WTC11 (cell line): ENCODE measurements at regions not wholly inside any gene's neighbourhood (a gene's known extent, or its start where the extent isn't known, plus 50 kb on each side); places are given as distances from the start of the nearest gene placed in this dataset.

Experiments
- ATAC-seq: fragments of 200-7000 bp; cut with Tn5 transposase; 2 replicates; pipeline ENCODE4 v1.10.0; 2021; ENCODE audit warnings: mild to moderate bottlenecking, moderate library complexity
- CTCF ChIA-PET: fragments of 300-600 bp; sonication (Branson Sonifier 250); formaldehyde crosslinking; loops from one replicate; lab custom pipeline; 2021; ENCODE audit warnings: antibody characterized with exemption; lab: Charles Lee
- POLR2A ChIA-PET: fragments of 350-600 bp; sonication (Branson Sonifier 250); formaldehyde crosslinking; loops from one replicate; lab custom pipeline; 2021; ENCODE audit warnings: antibody characterized with exemption; lab: Charles Lee
- DNase-seq: peaks from one replicate; pipeline ENCODE4 v3.0.0; 2021; ENCODE audit warnings: low spot score
- H3K27ac Mint-ChIP-seq: 2 replicates; pipeline ENCODE4 v1.8.0; 2021; ENCODE audit warnings: mixed read lengths
- H3K27me3 Mint-ChIP-seq: 2 replicates; pipeline ENCODE4 v1.8.0; 2021; ENCODE audit warnings: low read depth, mild to moderate bottlenecking, moderate library complexity, mixed read lengths
- H3K36me3 Mint-ChIP-seq: 2 replicates; pipeline ENCODE4 v1.8.0; 2021; ENCODE audit warnings: mixed read lengths
- H3K4me1 Mint-ChIP-seq: 2 replicates; pipeline ENCODE4 v1.8.0; 2022; ENCODE audit warnings: mixed read lengths
- H3K4me3 Mint-ChIP-seq: 2 replicates; pipeline ENCODE4 v1.8.0; 2021; ENCODE audit warnings: mild to moderate bottlenecking, moderate library complexity, mixed read lengths
- H3K9me3 Mint-ChIP-seq: 2 replicates; pipeline ENCODE4 v1.8.0; 2021; ENCODE audit warnings: mixed read lengths
- ATF1 ChIP-seq: sonication (generic); formaldehyde crosslinking; IDR thresholded peaks from 2 replicates; pipeline ENCODE4 v1.8.1; 2023; ENCODE audit warnings: mild to moderate bottlenecking, moderate library complexity, missing genetic modification reagents
- ATF2 ChIP-seq: sonication (generic); formaldehyde crosslinking; IDR thresholded peaks from 2 replicates; pipeline ENCODE4 v1.8.1; 2022; ENCODE audit warnings: low read depth, missing genetic modification reagents, borderline replicate concordance
- ATF6 ChIP-seq: sonication (generic); formaldehyde crosslinking; IDR thresholded peaks from 2 replicates; pipeline ENCODE4 v1.8.1; 2023; ENCODE audit warnings: mild to moderate bottlenecking, missing genetic modification reagents
- CREM ChIP-seq: sonication (generic); formaldehyde crosslinking; IDR thresholded peaks from 2 replicates; pipeline ENCODE4 v1.8.1; 2022; ENCODE audit warnings: mild to moderate bottlenecking, missing genetic modification reagents, moderate library complexity
- E2F4 ChIP-seq: sonication (generic); formaldehyde crosslinking; IDR thresholded peaks from 2 replicates; pipeline ENCODE4 v1.8.1; 2022; ENCODE audit warnings: low read depth, mild to moderate bottlenecking, moderate library complexity, missing genetic modification reagents, borderline replicate concordance
- FOXP4 ChIP-seq: sonication (generic); formaldehyde crosslinking; IDR thresholded peaks from 2 replicates; pipeline ENCODE4 v1.8.0; 2022; ENCODE audit warnings: mild to moderate bottlenecking, missing genetic modification reagents
- GABPB1 ChIP-seq: sonication (generic); formaldehyde crosslinking; IDR thresholded peaks from 2 replicates; pipeline ENCODE4 v1.8.1; 2023; ENCODE audit warnings: mild to moderate bottlenecking, missing genetic modification reagents
- GRHL2 ChIP-seq: fragments of 250-450 bp; sonication (Bioruptor Pico); IDR thresholded peaks from 2 replicates; pipeline ENCODE4 v1.8.0; 2022; ENCODE audit warnings: mild to moderate bottlenecking, moderate library complexity; ENCODE audit not compliant: insufficient replicate concordance, severe bottlenecking
- IRF1 ChIP-seq: sonication (generic); formaldehyde crosslinking; IDR thresholded peaks from 2 replicates; pipeline ENCODE4 v1.8.0; 2023; ENCODE audit warnings: missing genetic modification reagents
- JAZF1 ChIP-seq: fragments of 250-450 bp; sonication (Bioruptor Pico); IDR thresholded peaks from 2 replicates; pipeline ENCODE4 v1.9.0; 2021; ENCODE audit warnings: moderate library complexity, mild to moderate bottlenecking, inconsistent platforms
- MLX ChIP-seq: sonication (generic); formaldehyde crosslinking; IDR thresholded peaks from 2 replicates; pipeline ENCODE4 v1.8.1; 2023; ENCODE audit warnings: mild to moderate bottlenecking, missing genetic modification reagents, moderate library complexity
- PRRX2 ChIP-seq: fragments of 250-450 bp; sonication (Bioruptor Pico); IDR thresholded peaks from 2 replicates; pipeline ENCODE4 v1.8.0; 2021; ENCODE audit warnings: mild to moderate bottlenecking
- SMAD3 ChIP-seq: sonication (generic); formaldehyde crosslinking; IDR thresholded peaks from 2 replicates; pipeline ENCODE4 v1.8.0; 2022; ENCODE audit warnings: missing genetic modification reagents, mild to moderate bottlenecking, borderline replicate concordance
- SP1 ChIP-seq: sonication (generic); formaldehyde crosslinking; conservative IDR thresholded peaks from 2 replicates; pipeline ENCODE4 v1.8.1; 2022; ENCODE audit warnings: missing genetic modification reagents
- STAT6 ChIP-seq: sonication (generic); formaldehyde crosslinking; conservative IDR thresholded peaks from 2 replicates; pipeline ENCODE4 v1.8.1; 2023; ENCODE audit warnings: mild to moderate bottlenecking, low read depth, missing genetic modification reagents, moderate library complexity
- TP53 ChIP-seq: sonication (generic); formaldehyde crosslinking; IDR thresholded peaks from 2 replicates; pipeline ENCODE4 v1.8.1; 2023; ENCODE audit warnings: mild to moderate bottlenecking, missing genetic modification reagents
- USF2 ChIP-seq: sonication (generic); formaldehyde crosslinking; IDR thresholded peaks from 2 replicates; pipeline ENCODE4 v1.8.1; 2023; ENCODE audit warnings: mild to moderate bottlenecking, missing genetic modification reagents, moderate library complexity
- ZNF281 ChIP-seq: sonication (generic); formaldehyde crosslinking; IDR thresholded peaks from 2 replicates; pipeline ENCODE4 v1.8.0; 2023; ENCODE audit warnings: mild to moderate bottlenecking, missing genetic modification reagents
- ZNF396 ChIP-seq: fragments of 250-450 bp; sonication (Bioruptor Pico); IDR thresholded peaks from 2 replicates; pipeline ENCODE4 v1.8.0; 2021; ENCODE audit warnings: mild to moderate bottlenecking, moderate library complexity, borderline replicate concordance
- ZNF416 ChIP-seq: fragments of 250-450 bp; sonication (Bioruptor Pico); IDR thresholded peaks from 2 replicates; pipeline ENCODE4 v1.9.0; 2021; ENCODE audit warnings: mild to moderate bottlenecking, inconsistent platforms

- no peak for TF ChIP-seq ZNF281 (CRISPR knock-in tag)
- TF ChIP-seq CREM (CRISPR knock-in tag): no peak
- TF ChIP-seq ATF2 (CRISPR knock-in tag): no peak
- no peak for TF ChIP-seq ATF6 (CRISPR knock-in tag)
- no peak for TF ChIP-seq GABPB1 (CRISPR knock-in tag)
- TF ChIP-seq FOXP4 (CRISPR knock-in tag): no peak
- CTCF ChIA-PET: no interaction called here
- POLR2A ChIA-PET: no interaction called here
- DNase-seq (no peak), ATAC-seq (no peak)
- Mint-ChIP-seq H3K9me3 (no peaks in the 10 kb centered on the region), H3K4me1 (peaks cover 13% of the 10 kb centered on the region), H3K4me3 (no peak overlapping the region), H3K36me3 (no peaks in the 10 kb centered on the region), H3K27ac (no peak overlapping the region), H3K27me3 (no peaks in the 10 kb centered on the region)
These were observed 450.0 kb downstream of the TFAP2B start for GRCh38 chr6:51268666-51269065.

- Mint-ChIP-seq H3K27me3 (no peaks in the 10 kb centered on the region), H3K36me3 (no peaks in the 10 kb centered on the region), H3K4me1 (peaks cover 18% of the 10 kb centered on the region), H3K9me3 (no peaks in the 10 kb centered on the region), H3K4me3 (no peak overlapping the region), H3K27ac (no peak overlapping the region)
- no peak for DNase-seq
- ChIA-PET CTCF (no interaction called here), POLR2A (no interaction called here)
- TF ChIP-seq USF2 (no peak), TP53 (no peak), PRRX2 (CRISPR knock-in tag) (no peak), SP1 (no peak), STAT6 (CRISPR knock-in tag) (no peak), JAZF1 (CRISPR knock-in tag) (no peak), ATF1 (CRISPR knock-in tag) (no peak), GRHL2 (CRISPR knock-in tag) (no peak), MLX (CRISPR knock-in tag) (no peak), ZNF396 (no peak), IRF1 (no peak), SMAD3 (CRISPR knock-in tag) (no peak), ZNF416 (CRISPR knock-in tag) (no peak), E2F4 (CRISPR knock-in tag) (no peak)
- no peak for ATAC-seq
These were observed 451.2 kb downstream of the TFAP2B start for GRCh38 chr6:51269876-51270275.
